ENCODE measurements at regions not wholly inside any gene's neighbourhood (a gene's known extent, or its start where the extent isn't known, plus 50 kb on each side); places are given as distances from the start of the nearest gene placed in this dataset.

- no peak for TF ChIP-seq CTCF (IDR thresholded peaks at IDR 0.05)
- TF ChIP-seq POLR2A (IDR thresholded peaks at IDR 0.05), result no peak
These were observed 285.0 kb downstream of the SIPA1L2 start for GRCh38 chr1:232344791-232345399.
